Smooth muscle cell (in vitro differentiated cells): ENCODE measurements at regions not wholly inside any gene's neighbourhood (a gene's known extent, or its start where the extent isn't known, plus 50 kb on each side); places are given as distances from the start of the nearest gene placed in this dataset.

Experiments used
- DNase-seq: peaks from one replicate; lab custom pipeline; 2025; ENCODE audit not compliant: unreplicated experiment; lab: John Stamatoyannopoulos, UW
- H2AFZ ChIP-seq: fragments of 200-600 bp; sonication (generic); 2 replicates; pipeline ENCODE4 v1.6.0; 2016; ENCODE audit warnings: antibody characterized with exemption, low read depth, mild to moderate bottlenecking
- H3F3A ChIP-seq: fragments of 200-600 bp; sonication (generic); 2 replicates; pipeline ENCODE4 v1.6.0; 2017; ENCODE audit warnings: antibody characterized with exemption, low read depth
- H3K27ac ChIP-seq: fragments of 200-600 bp; sonication (generic); 2 replicates; pipeline ENCODE4 v1.5.1; 2016; ENCODE audit warnings: low read depth, mild to moderate bottlenecking
- H3K27me3 ChIP-seq: fragments of 200-600 bp; sonication (generic); 2 replicates; pipeline ENCODE4 v1.6.1; 2016; ENCODE audit warnings: low read depth, mild to moderate bottlenecking
- H3K36me3 ChIP-seq: fragments of 200-600 bp; sonication (generic); 2 replicates; pipeline ENCODE4 v1.5.1; 2016; ENCODE audit warnings: low read depth
- H3K4me1 ChIP-seq: fragments of 200-600 bp; sonication (generic); 2 replicates; pipeline ENCODE4 v1.5.1; 2016; ENCODE audit warnings: low read depth
- H3K4me2 ChIP-seq: fragments of 200-600 bp; sonication (generic); 2 replicates; pipeline ENCODE4 v1.6.0; 2016; ENCODE audit warnings: mild to moderate bottlenecking
- H3K4me3 ChIP-seq: fragments of 200-600 bp; sonication (generic); 2 replicates; pipeline ENCODE4 v1.5.1; 2016; ENCODE audit warnings: mild to moderate bottlenecking
- H3K79me2 ChIP-seq: fragments of 200-600 bp; sonication (generic); 2 replicates; pipeline ENCODE4 v1.6.0; 2016; ENCODE audit warnings: low read depth, mild to moderate bottlenecking
- H3K9ac ChIP-seq: fragments of 200-600 bp; sonication (generic); 2 replicates; pipeline ENCODE4 v1.6.0; 2016; ENCODE audit warnings: low read depth
- H3K9me3 ChIP-seq: fragments of 200-600 bp; sonication (generic); replicated peaks from 2 replicates; pipeline ENCODE4 v1.5.1; 2016; ENCODE audit warnings: low read depth
- H4K20me1 ChIP-seq: fragments of 200-600 bp; sonication (generic); 2 replicates; pipeline ENCODE4 v1.6.0; 2016; ENCODE audit warnings: low read depth
- WGBS: methylation state at CpG from one replicate; pipeline ENCODE4 v1.1.7; 2016; ENCODE audit warnings: low lambda C conversion rate; 5-methylcytosine and 5-hydroxymethylcytosine counted together
- TF ChIP-seq, protein P1 (sequence below): fragments of 200-600 bp; sonication (generic); IDR thresholded peaks from 2 replicates; pipeline ENCODE4 v1.5.1; 2017; ENCODE audit warnings: borderline replicate concordance, mild to moderate bottlenecking, antibody characterized with exemption; ENCODE audit not compliant: insufficient read depth, poor library complexity, severe bottlenecking

DNA sequence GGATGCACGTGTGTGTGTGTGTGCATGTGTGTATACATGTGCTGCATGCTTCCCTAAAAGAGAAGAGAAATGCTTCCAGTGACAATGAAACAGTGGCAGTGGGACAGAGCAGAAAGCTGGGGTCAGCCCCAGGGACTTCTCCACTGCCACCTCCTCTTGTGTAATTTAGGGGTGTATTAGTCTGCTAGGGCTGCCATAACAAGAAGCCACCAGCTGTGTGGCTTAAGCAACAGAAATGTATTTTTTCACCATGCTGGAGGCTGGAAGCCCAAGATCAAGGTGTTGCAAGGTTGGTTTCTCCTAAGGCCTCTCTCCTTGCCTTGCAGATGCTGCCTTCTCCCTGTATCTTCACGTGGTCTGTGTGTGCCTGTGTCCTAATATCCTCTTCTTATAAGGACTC lies 190.5 kb downstream of the CXCL12 start:
- Histone ChIP-seq H3K9me3 (no peaks in the 10 kb centered on the region), H3K27ac (peak overlapping the region; percentile 81), H3K79me2 (no peaks in the 10 kb centered on the region), H3K4me2 (peak overlapping the region; percentile 64), H3K4me3 (no peak overlapping the region), H4K20me1 (no peaks in the 10 kb centered on the region), H3K9ac (no peak overlapping the region), H2AFZ (no peak overlapping the region), H3F3A (peaks cover 8% of the 10 kb centered on the region), H3K27me3 (no peaks in the 10 kb centered on the region), H3K4me1 (no peaks in the 10 kb centered on the region), H3K36me3 (no peaks in the 10 kb centered on the region)
- 81% methylated on average over 2 of the region's 2 CpGs for WGBS
- DNase-seq, result no peak
- TF ChIP-seq, protein P1, sequence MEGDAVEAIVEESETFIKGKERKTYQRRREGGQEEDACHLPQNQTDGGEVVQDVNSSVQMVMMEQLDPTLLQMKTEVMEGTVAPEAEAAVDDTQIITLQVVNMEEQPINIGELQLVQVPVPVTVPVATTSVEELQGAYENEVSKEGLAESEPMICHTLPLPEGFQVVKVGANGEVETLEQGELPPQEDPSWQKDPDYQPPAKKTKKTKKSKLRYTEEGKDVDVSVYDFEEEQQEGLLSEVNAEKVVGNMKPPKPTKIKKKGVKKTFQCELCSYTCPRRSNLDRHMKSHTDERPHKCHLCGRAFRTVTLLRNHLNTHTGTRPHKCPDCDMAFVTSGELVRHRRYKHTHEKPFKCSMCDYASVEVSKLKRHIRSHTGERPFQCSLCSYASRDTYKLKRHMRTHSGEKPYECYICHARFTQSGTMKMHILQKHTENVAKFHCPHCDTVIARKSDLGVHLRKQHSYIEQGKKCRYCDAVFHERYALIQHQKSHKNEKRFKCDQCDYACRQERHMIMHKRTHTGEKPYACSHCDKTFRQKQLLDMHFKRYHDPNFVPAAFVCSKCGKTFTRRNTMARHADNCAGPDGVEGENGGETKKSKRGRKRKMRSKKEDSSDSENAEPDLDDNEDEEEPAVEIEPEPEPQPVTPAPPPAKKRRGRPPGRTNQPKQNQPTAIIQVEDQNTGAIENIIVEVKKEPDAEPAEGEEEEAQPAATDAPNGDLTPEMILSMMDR, result no peak

DNA sequence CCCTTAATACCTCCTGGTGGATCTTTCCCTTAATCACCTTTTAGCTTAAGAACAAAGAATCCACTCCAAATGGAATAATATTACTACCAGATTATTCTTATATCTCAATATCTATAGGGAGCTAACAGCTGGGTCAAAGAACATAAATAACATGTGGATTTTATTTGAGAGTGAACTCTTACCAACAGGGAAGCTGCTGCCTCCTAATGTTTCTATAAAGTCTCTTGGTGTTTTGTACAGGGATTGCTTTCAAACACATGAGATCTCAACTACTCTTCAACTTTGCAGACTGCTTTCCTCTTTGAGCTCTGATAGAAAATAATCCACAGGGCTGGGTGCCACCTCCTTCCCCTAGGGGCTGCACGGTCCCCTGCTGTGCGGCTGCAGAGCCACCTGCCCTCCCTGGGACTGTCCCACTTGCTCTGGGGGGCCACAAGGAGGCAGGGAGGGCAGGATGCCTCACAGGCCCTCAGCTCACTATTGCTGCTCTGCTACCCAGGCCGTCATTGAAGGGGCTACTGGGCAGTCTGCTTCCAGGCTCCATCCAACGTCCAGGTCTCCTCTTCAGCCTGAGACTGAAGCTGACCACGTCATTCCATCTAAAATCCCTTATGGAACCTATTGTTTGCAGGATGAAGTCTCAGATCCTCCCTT lies 191.2 kb downstream of the CXCL12 start:
- Histone ChIP-seq H3K4me3 (no peak overlapping the region), H3K9me3 (no peaks in the 10 kb centered on the region), H3K4me1 (no peaks in the 10 kb centered on the region), H2AFZ (no peak overlapping the region), H3F3A (peaks cover 8% of the 10 kb centered on the region), H3K4me2 (no peak overlapping the region), H4K20me1 (no peaks in the 10 kb centered on the region), H3K36me3 (no peaks in the 10 kb centered on the region), H3K9ac (no peak overlapping the region), H3K79me2 (no peaks in the 10 kb centered on the region), H3K27ac (no peak overlapping the region), H3K27me3 (no peaks in the 10 kb centered on the region)
- DNase-seq, result no peak
- 67% methylated on average over 5 of the region's 5 CpGs for WGBS
- TF ChIP-seq, protein P1, result no peak

DNA sequence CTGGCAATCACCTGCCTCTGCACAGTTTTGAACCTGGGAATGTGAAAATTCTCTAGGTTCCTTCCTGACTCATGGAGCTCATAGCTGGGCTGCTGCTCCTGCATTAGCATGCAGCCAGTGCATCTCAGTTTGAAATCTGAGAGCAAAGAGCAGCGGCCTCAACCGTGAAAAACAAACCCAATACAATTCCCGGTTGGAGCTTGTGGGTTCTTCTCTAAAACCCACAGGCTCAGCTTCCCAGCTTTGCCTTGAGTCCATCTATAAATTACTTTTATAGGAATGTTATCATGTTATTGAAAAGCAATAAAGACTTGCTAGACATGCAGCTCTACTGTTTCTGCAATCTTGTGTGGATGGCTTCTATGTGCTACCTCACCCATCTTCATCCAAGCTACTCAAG lies 191.7 kb downstream of the CXCL12 start:
- peaks cover 8% of the 10 kb centered on the region for H3F3A ChIP-seq
- TF ChIP-seq, protein P1, result no peak
- H3K4me1 ChIP-seq, result no peaks in the 10 kb centered on the region
- no peaks in the 10 kb centered on the region for H3K36me3 ChIP-seq
- H3K4me2 ChIP-seq, result no peak overlapping the region
- no peaks in the 10 kb centered on the region for H3K79me2 ChIP-seq
- no peaks in the 10 kb centered on the region for H3K9me3 ChIP-seq
- H4K20me1 ChIP-seq, result no peaks in the 10 kb centered on the region
- no peak overlapping the region for H3K9ac ChIP-seq
- no peak overlapping the region for H3K4me3 ChIP-seq
- 67% methylated on average over 3 of the region's 3 CpGs for WGBS
- H3K27me3 ChIP-seq, result no peaks in the 10 kb centered on the region
- DNase-seq, result no peak
- no peak overlapping the region for H2AFZ ChIP-seq
- H3K27ac ChIP-seq, result no peak overlapping the region

DNA sequence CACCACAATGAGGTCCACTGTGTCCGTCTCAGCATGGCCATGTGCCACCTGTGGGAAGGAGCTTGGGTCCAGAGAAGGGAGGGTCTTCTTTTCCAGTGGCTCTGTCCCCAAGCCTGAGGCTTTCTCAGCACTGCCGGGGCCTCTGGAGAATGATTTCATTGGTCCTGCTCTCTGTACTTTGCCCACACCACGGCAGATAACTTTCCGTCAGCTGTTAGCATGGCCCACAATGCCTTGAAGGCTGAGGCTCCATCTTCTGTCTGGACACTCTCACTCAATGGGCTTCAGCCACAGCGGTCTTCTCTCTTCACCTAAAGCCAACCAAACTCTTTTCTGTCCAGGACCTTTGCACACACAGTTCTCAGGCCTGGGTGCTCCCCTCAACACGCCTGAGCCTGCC lies 192.5 kb downstream of the CXCL12 start:
- Histone ChIP-seq H3K79me2 (no peaks in the 10 kb centered on the region), H3K4me3 (no peak overlapping the region), H3K36me3 (no peaks in the 10 kb centered on the region), H3K9ac (no peak overlapping the region), H3K4me1 (no peaks in the 10 kb centered on the region), H4K20me1 (no peaks in the 10 kb centered on the region), H2AFZ (no peak overlapping the region), H3K27me3 (no peaks in the 10 kb centered on the region), H3K4me2 (no peak overlapping the region), H3K27ac (no peak overlapping the region), H3K9me3 (no peaks in the 10 kb centered on the region), H3F3A (peaks cover 8% of the 10 kb centered on the region)
- WGBS, result 89% methylated on average over 6 of the region's 6 CpGs
- TF ChIP-seq, protein P1, result no peak
- no peak for DNase-seq
